ENCODE measurements at regions not wholly inside any gene's neighbourhood (a gene's known extent, or its start where the extent isn't known, plus 50 kb on each side); places are given as distances from the start of the nearest gene placed in this dataset.

DNA sequence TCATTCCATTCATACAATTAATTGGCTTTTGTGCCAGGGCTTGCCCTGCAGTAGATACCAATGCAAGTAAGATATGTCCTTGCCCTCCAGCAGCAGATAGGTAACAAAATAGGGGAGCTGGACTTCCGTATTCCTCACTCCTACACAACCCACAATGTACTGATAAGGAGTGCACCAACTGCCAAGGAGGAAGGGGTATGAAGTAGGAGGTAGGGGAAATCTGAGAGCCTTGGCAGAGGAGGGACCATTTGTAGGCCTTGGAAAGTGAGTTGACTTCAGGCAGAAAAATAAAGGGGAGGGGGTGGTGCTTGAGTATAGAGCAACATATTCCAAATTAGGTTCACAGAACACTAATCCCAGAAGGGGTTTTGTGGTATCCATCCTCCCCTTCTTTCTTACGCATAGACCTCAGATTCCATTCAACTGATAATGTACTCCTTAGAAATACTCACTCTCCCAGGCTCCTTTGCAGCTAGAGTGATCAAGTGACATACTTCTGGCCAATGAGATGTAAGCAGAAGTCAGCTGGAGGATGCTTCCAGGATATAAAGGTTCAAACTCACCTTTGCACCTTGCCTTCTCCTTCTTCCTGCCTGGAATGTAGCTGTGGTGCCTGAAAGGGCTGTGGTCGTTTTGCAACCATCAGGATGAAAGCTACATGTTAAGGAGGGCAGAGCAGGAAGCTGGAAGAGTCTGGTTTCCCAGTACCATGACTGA, 127.1 kb upstream of the SMAD3 start:
- DNase-seq (ENCODE audit: low spot score) = no peak

GRCh38 chr15:66939016-66939415, 126.4 kb upstream of the SMAD3 start:
- no peak for TF ChIP-seq CTCF (IDR thresholded peaks at IDR 0.05)
- DNase-seq (ENCODE audit: low spot score) (no peak), ATAC-seq (ENCODE audit: low FRiP score) (no peak)

More for the DNA sequence above, 127.1 kb upstream of the SMAD3 start:
- no peak for TF ChIP-seq CTCF (IDR thresholded peaks at IDR 0.05)
- no peak for ATAC-seq (ENCODE audit: low FRiP score)

DNA sequence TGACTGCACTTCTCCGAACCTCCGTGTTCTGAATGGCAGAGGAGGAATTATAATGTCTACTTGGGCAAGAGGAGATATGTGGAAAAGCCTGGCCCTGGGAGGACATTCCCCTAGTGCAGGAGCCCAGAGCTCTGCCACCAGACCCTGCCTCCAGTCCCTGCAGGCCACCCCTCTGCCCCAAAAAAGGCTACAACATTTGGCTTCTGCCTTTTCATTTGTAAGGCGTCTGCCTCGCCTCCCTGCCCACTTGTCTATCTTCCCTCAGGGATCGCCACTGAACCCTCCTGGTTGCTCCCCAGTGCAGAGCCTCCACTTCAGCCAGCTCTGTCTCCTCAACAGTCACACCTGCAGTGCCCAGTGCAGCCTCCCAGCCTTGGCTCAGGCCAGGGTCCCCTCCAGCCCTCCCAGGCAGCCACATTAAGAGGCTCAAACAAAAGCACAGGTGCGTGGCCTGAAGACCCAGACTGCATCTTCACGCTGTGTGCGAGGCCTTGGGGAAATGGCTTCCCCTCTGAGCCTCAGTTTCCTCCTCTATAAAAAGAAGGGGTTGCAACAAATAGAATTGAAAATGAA, 125.9 kb upstream of the SMAD3 start:
- ATAC-seq (ENCODE audit: low FRiP score) (no peak), DNase-seq (ENCODE audit: low spot score) (no peak)
- TF ChIP-seq CTCF (IDR thresholded peaks at IDR 0.05) = no peak

DNA sequence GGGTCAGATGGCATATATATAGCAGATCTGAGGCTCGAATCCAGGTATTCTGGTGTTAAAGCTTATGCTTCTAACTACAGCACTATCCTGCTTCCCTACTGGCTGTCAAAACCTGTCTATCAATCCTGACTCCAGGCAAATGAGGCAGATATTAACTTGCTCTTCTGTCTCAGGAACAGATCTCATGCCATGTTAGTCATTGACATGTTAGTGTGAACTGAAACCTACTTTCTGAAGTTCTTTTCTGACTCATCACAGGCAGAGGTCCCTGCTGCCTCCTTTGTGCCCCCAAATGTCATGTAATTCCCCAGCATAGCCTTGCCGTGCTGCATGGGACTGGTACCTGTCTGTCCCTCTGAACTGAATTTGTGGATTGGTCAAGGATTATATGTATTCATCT, 125.0 kb upstream of the SMAD3 start:
- no peak for TF ChIP-seq CTCF (IDR thresholded peaks at IDR 0.05)
- no peak for ATAC-seq (ENCODE audit: low FRiP score)
- DNase-seq (ENCODE audit: low spot score) = no peak

GRCh38 chr15:66941108-66941711, 124.2 kb upstream of the SMAD3 start:
- ATAC-seq (ENCODE audit: low FRiP score) (no peak), DNase-seq (ENCODE audit: low spot score) (no peak)
- no peak for TF ChIP-seq CTCF (IDR thresholded peaks at IDR 0.05)

GRCh38 chr15:66941791-66942190, 123.6 kb upstream of the SMAD3 start:
- DNase-seq (ENCODE audit: low spot score) = no peak
- ATAC-seq (ENCODE audit: low FRiP score) = no peak
- TF ChIP-seq CTCF (IDR thresholded peaks at IDR 0.05) = no peak

Data from omental fat pad (tissue), 3 donors.